K562 (cell line): ENCODE measurements at regions not wholly inside any gene's neighbourhood (a gene's known extent, or its start where the extent isn't known, plus 50 kb on each side); places are given as distances from the start of the nearest gene placed in this dataset.

ENCODE experiments used
- ATAC-seq: fragments of 200-7000 bp; cut with Tn5 transposase; 3 replicates; pipeline ENCODE4 v1.9.1; 2020; ENCODE audit warnings: moderate library complexity
- BruUV-seq: library from RNA; stranded (reverse); fragments of 400-500 nt; replicated peaks from 2 replicates; lab custom pipeline; 2021; lab: Mats Ljungman, UMichigan
- CTCF ChIA-PET: fragments of 300-600 bp; formaldehyde crosslinking; extraction: SDS; loops from one replicate; lab custom pipeline; 2021; ENCODE audit warnings: low intra/inter-chr PET ratio; lab: Yijun Ruan, JAX
- POLR2A ChIA-PET: fragments of 300-600, 350-650 bp; sonication (Branson Sonifier 250); formaldehyde crosslinking; extraction: SDS; loops from one replicate; lab custom pipeline; 2021; ENCODE audit warnings: antibody characterized with exemption, inconsistent platforms; lab: Yijun Ruan, JAX
- DNase-seq, 4 experiments: peaks; one replicate each; pipeline versions ENCODE4 v3.0.0 to v3.0.0-alpha.2; 2011 to 2018; ENCODE audit warnings: low spot score in 3 of 4, mixed read lengths in 3 of 4; ENCODE audit errors: extremely low read depth in 1 of 4
- FAIRE-seq: peaks from 2 replicates; lab custom pipeline; 2011; peaks lifted over from hg19 to GRCh38; lab: Jason Lieb, UNC
- H2AFZ ChIP-seq: 2 replicates; pipeline ENCODE4 v1.6.0; 2011; ENCODE audit warnings: low read depth, low read length, control low read depth, inconsistent platforms
- H3K27ac ChIP-seq: fragments of 200-600 bp; 3 replicates; pipeline ENCODE4 v1.8.0; 2011; ENCODE audit warnings: low read depth, mild to moderate bottlenecking, control low read depth, inconsistent platforms, low read length, moderate library complexity, mixed read lengths; ENCODE audit errors: extremely low read depth
- H3K27me3 ChIP-seq, 2 experiments: fragments of 300-600 bp in 1 of 2; 2 replicates in 1 of 2; 3 replicates in 1 of 2; pipeline versions ENCODE4 v1.6.0 to v1.8.0; 2011; ENCODE audit warnings: inconsistent platforms in 2 of 2, low read length in 2 of 2, mild to moderate bottlenecking in 1 of 2, mixed read lengths in 1 of 2, moderate library complexity in 1 of 2; ENCODE audit not compliant: control insufficient read depth in 2 of 2, insufficient read depth in 2 of 2
- H3K36me3 ChIP-seq: fragments of 300-600 bp; 3 replicates; pipeline ENCODE4 v1.8.0; 2011; ENCODE audit warnings: mild to moderate bottlenecking, low read length, inconsistent platforms; ENCODE audit not compliant: control insufficient read depth, insufficient read depth
- H3K4me1 ChIP-seq, 2 experiments: fragments of 200-600 bp in 1 of 2; replicated peaks in 1 of 2; 2 replicates in 1 of 2; 3 replicates in 1 of 2; pipeline versions ENCODE4 v1.5.1 to v1.8.0; 2011; ENCODE audit warnings: inconsistent platforms in 2 of 2, low read length in 2 of 2, mild to moderate bottlenecking in 1 of 2, mixed read lengths in 1 of 2, moderate library complexity in 1 of 2; ENCODE audit not compliant: control insufficient read depth in 2 of 2, insufficient read depth in 2 of 2
- H3K4me2 ChIP-seq: 2 replicates; pipeline ENCODE4 v1.6.1; 2011; ENCODE audit warnings: low read length, control low read depth, inconsistent platforms, mixed read lengths; ENCODE audit not compliant: insufficient read depth
- H3K4me3 ChIP-seq: fragments of 200-600 bp; sonication (generic), shearing (Covaris generic); 2 replicates; pipeline ENCODE4 v1.5.1; 2016; ENCODE audit warnings: control low read depth, inconsistent platforms
- H3K79me2 ChIP-seq: fragments of 200-600 bp; 3 replicates; pipeline ENCODE4 v1.8.0; 2011; ENCODE audit warnings: low read length, inconsistent platforms; ENCODE audit not compliant: control insufficient read depth, insufficient read depth
- H3K9ac ChIP-seq, 2 experiments: 2 replicates each; pipeline versions ENCODE4 v1.6.0 to v1.6.1; 2011; ENCODE audit warnings: low read depth in 2 of 2, low read length in 2 of 2, control low read depth in 1 of 2, inconsistent platforms in 1 of 2, mild to moderate bottlenecking in 1 of 2, mixed read lengths in 1 of 2; ENCODE audit not compliant: insufficient read depth in 1 of 2
- H3K9me1 ChIP-seq: one replicate; pipeline ENCODE4 v1.6.0; 2011; ENCODE audit warnings: inconsistent platforms, mild to moderate bottlenecking, low read length, moderate library complexity; ENCODE audit not compliant: control insufficient read depth, insufficient read depth
- H3K9me3 ChIP-seq: replicated peaks from 2 replicates; pipeline ENCODE4 v1.5.1; 2011; ENCODE audit warnings: low read depth, low read length, inconsistent platforms; ENCODE audit not compliant: control insufficient read depth, insufficient read depth
- H4K20me1 ChIP-seq: replicated peaks from 2 replicates; pipeline ENCODE4 v1.6.1; 2011; ENCODE audit warnings: low read length, inconsistent platforms, mixed read lengths; ENCODE audit not compliant: control insufficient read depth, insufficient read depth
- ILK ChIP-seq: fragments of 450-650 bp; IDR thresholded peaks from 2 replicates; pipeline ENCODE4 v1.6.1; 2016; ENCODE audit warnings: missing genetic modification characterization, low read depth, mild to moderate bottlenecking, missing compliant biosample characterization, moderate library complexity, borderline replicate concordance
- IRF9 ChIP-seq: fragments of 450-650 bp; IDR thresholded peaks from 2 replicates; pipeline ENCODE4 v1.6.1; 2016; ENCODE audit warnings: missing biosample characterization, missing genetic modification characterization
- MLLT1 ChIP-seq, 2 experiments: fragments of 450-650 bp; IDR thresholded peaks; 2 replicates each; pipeline ENCODE4 v1.6.1; 2016
- MYBL2 ChIP-seq, 2 experiments: fragments of 450-650 bp in 1 of 2; sonication (generic) in 1 of 2; formaldehyde crosslinking in 1 of 2; IDR thresholded peaks; 2 replicates each; pipeline versions ENCODE4 v1.6.1 to v1.8.1; 2017 to 2022; ENCODE audit warnings: borderline replicate concordance in 1 of 2, inconsistent platforms in 1 of 2, low read depth in 1 of 2, mild to moderate bottlenecking in 1 of 2, missing genetic modification reagents in 1 of 2, moderate library complexity in 1 of 2
- PRPF4 ChIP-seq: fragments of 200-400 bp; formaldehyde crosslinking; IDR thresholded peaks from one replicate; pipeline ENCODE4 v1.6.1; 2017; ENCODE audit warnings: low read length, low read depth, mild to moderate bottlenecking; ENCODE audit not compliant: insufficient read depth, poor library complexity, severe bottlenecking
- SIX5 ChIP-seq, 2 experiments: IDR thresholded peaks; 2 replicates each; pipeline ENCODE4 v1.6.1; 2011; ENCODE audit warnings: low read length in 2 of 2, borderline replicate concordance in 1 of 2, low read depth in 1 of 2, mild to moderate bottlenecking in 1 of 2, moderate library complexity in 1 of 2; ENCODE audit not compliant: insufficient read depth in 1 of 2
- ZBTB17 ChIP-seq: fragments of 450-650 bp; formaldehyde crosslinking; IDR thresholded peaks from 2 replicates; pipeline ENCODE4 v1.4.0; 2020; ENCODE audit warnings: mild to moderate bottlenecking
- WGBS: fragments of 100-300 bp; shearing (Covaris generic); methylation state at CpG from one replicate; pipeline ENCODE4 v1.1.6; 2016; ENCODE audit warnings: low coverage, mixed read lengths; ENCODE audit not compliant: insufficient coverage; ENCODE audit errors: missing lambda C conversion rate; 5-methylcytosine and 5-hydroxymethylcytosine counted together
- in situ Hi-C: fragments of 300-500 bp; cut with MboI; formaldehyde crosslinking; loops from 4 replicates; pipeline ENCODE4 v1.15.0; 2018; ENCODE audit warnings: inconsistent platforms, mixed read lengths
- intact Hi-C: fragments of 100-400 bp; cut with micrococcal nuclease; formaldehyde crosslinking; loops from 2 replicates; pipeline ENCODE4 v1.14.2; 2022

- no peak for TF ChIP-seq IRF9 (tag)
- TF ChIP-seq PRPF4 = no peak
- TF ChIP-seq SIX5 (IDR thresholded peaks at IDR 0.05; ENCODE audit: borderline replicate concordance in 1 of 2, insufficient read depth in 1 of 2, low read depth in 1 of 2, low read length in 2 of 2) = no peak
- TF ChIP-seq ILK (tag) = no peak
These were observed 86.5 kb downstream of the PTGR3 start (continued) for GRCh38 chr18:75122334-75122958.

GRCh38 chr18:75121266-75121665, 87.7 kb downstream of the PTGR3 start:
- DNase-seq (no peak), FAIRE-seq (no peak), ATAC-seq (no peak)
- no TSS peak for BruUV-seq
- in situ Hi-C loops (no loop called here), intact Hi-C loops (no loop called here)
- no peak overlapping the region for H3K27ac ChIP-seq
- no peak overlapping the region for H2AFZ ChIP-seq
- no peaks in the 10 kb centered on the region for H3K9me3 ChIP-seq
- 0 out of 5 replicates have a peak, but pooled peaks cover 0 to 4% of the 10 kb centered on the region in 2 experiments for H3K4me1 ChIP-seq
- ChIA-PET CTCF (no interaction called here), POLR2A (interaction anchor here (0.7 kb wide), 1 partner anchor 29 kb away, joined by 3 read pairs; no protein-coding TSS in a partner anchor)
- no peak overlapping the region for H3K4me3 ChIP-seq
- H3K27me3 ChIP-seq = peaks cover 0 to 31% of the 10 kb centered on the region in 2 experiments; a peak in 4 of 5 replicates
- H4K20me1 ChIP-seq = no peaks in the 10 kb centered on the region
- TF ChIP-seq ZBTB17 (peak; percentile 95), MLLT1 (IDR thresholded peaks at IDR 0.05) (peak in 1 of 2 experiments; percentile 50; a peak in 1 of 4 replicates), MYBL2 (IDR thresholded peaks at IDR 0.05; ENCODE audit: low read depth) (no peak), MYBL2 (CRISPR knock-in tag; IDR thresholded peaks at IDR 0.05; ENCODE audit: borderline replicate concordance) (no peak)
- H3K4me2 ChIP-seq = no peak overlapping the region
- no peaks in the 10 kb centered on the region for H3K9me1 ChIP-seq
- H3K9ac ChIP-seq = no peak overlapping the region
- H3K36me3 ChIP-seq = no peaks in the 10 kb centered on the region
- H3K79me2 ChIP-seq = no peaks in the 10 kb centered on the region
- WGBS = 0% methylated on average over 1 of the region's 3 CpGs
